ENCODE measurements at regions not wholly inside any gene's neighbourhood (a gene's known extent, or its start where the extent isn't known, plus 50 kb on each side); places are given as distances from the start of the nearest gene placed in this dataset.

- no peak for DNase-seq (ENCODE audit: low spot score in 2 of 2)
- ATAC-seq, result no peak
- Mint-ChIP-seq H3K4me3 (no peak overlapping the region), H3K27ac (no peak overlapping the region), H3K9me3 (peaks cover 4% of the 10 kb centered on the region), H3K4me1 (no peaks in the 10 kb centered on the region), H3K36me3 (no peaks in the 10 kb centered on the region)
Observed at GRCh38 chr2:151071382-151071781, 190.3 kb downstream of the RBM43 start.

DNA sequence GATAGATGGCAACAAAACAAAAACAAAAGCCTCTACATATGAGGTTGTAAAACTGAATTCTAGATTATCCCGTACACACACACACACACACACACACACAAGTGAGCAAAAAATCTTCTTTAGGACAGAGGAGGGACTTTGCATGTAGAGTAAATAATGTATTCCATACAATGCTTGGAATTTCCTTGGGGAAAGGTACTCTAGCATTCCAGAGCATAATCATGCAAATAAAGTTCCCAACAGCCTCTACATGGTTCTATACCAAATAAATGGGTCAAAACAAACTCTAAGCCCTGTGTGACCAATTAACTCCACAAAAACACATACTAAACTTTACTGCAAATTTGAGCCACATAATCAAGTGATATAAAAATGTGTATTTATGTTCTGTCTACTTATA, 191.4 kb downstream of the RBM43 start:
- no peak for ATAC-seq
- Mint-ChIP-seq H3K36me3 (no peaks in the 10 kb centered on the region), H3K9me3 (peaks cover 4% of the 10 kb centered on the region), H3K4me1 (no peaks in the 10 kb centered on the region), H3K4me3 (no peak overlapping the region), H3K27ac (no peak overlapping the region)
- DNase-seq (ENCODE audit: low spot score in 2 of 2), result no peak

DNA sequence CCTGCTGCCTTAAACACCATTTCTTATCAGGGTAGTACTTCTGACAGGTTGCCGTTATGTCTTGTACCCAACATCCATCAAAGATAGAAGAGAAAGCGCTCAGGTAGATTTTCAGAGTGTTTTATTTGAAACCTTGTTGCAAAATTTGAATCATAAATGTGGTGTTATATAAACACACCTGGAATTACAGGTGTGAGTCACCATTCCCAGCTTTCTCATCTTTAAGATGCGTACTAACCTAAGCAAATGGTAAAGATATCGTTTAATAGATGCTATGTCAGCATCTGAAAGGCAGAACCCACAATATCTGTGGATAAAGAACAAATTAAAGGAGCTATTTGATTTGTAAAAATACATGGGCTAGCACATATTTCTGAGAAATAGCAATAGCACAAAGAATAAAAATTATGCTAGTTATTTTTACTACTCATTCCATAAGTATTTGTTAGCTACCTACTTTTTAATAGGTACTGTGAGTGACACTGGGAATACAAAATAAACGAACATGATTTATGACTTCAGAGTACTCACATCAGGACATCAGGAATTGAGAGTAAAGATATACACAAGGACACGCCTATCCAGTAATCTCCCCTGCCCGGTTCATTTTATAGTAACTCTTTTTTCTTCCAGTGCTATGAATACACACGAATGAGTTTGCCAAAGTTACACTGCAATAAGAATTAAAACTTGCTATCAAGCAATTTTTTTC, 193.8 kb downstream of the RBM43 start:
- Mint-ChIP-seq H3K4me1 (no peaks in the 10 kb centered on the region), H3K36me3 (no peaks in the 10 kb centered on the region), H3K27ac (no peak overlapping the region), H3K9me3 (no peaks in the 10 kb centered on the region), H3K4me3 (no peak overlapping the region)
- DNase-seq (ENCODE audit: low spot score in 2 of 2) (no peak), ATAC-seq (no peak)

- H3K4me1 Mint-ChIP-seq, result no peaks in the 10 kb centered on the region
Observed at GRCh38 chr2:151063271-151063670, 198.4 kb downstream of the RBM43 start.

DNA sequence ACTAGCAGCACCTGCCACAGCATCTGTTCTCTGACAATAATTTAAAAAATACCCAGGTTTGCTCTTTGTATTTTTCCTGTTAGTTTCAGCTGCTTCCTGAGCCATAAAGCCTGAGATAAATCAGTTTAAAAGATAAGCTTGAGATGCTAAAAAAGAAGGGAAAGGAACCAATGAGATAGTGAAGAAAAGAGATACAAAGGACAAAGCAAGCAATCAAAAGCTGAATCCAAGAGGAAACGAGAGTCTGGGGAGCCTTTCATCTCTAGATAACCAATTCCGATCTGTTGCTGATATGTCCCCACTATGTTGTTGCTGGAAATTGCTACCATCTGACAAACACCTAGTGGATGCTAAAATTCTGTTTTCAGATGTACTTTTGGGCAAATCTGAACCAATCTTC, 201.4 kb downstream of the RBM43 start:
- no peak for ATAC-seq
- no peaks in the 10 kb centered on the region for H3K4me1 Mint-ChIP-seq
- H3K36me3 Mint-ChIP-seq, result no peaks in the 10 kb centered on the region

More at GRCh38 chr2:151063271-151063670, 198.4 kb downstream of the RBM43 start:
- Mint-ChIP-seq H3K36me3 (no peaks in the 10 kb centered on the region), H3K27ac (no peak overlapping the region), H3K9me3 (no peaks in the 10 kb centered on the region), H3K4me3 (no peak overlapping the region)
- ATAC-seq, result no peak
- DNase-seq (ENCODE audit: low spot score in 2 of 2), result no peak

DNA sequence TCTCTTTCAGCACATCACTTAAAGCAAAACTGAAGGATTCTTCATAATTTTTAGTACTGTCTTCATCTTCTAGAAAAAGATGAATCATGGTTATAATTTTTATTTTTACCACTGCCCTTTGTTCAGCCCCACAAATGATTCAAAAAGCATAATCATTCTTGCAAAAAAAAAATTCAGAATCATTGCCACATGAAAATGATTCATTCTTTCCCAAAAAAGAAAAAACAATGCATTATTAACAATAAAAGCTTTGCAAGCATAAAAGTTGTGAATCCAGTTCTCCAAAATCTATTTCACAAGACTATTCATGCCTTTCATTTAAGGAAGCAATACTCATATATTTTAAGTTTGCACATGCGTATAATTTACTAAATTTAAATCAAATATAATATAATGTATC, 204.8 kb downstream of the RBM43 start:
- no peak overlapping the region for H3K4me3 Mint-ChIP-seq
- H3K27ac Mint-ChIP-seq, result no peak overlapping the region
- no peak for ATAC-seq
- DNase-seq (ENCODE audit: low spot score in 2 of 2), result no peak
- H3K9me3 Mint-ChIP-seq, result no peaks in the 10 kb centered on the region
- H3K4me1 Mint-ChIP-seq, result no peaks in the 10 kb centered on the region
- H3K36me3 Mint-ChIP-seq, result no peaks in the 10 kb centered on the region

More for the DNA sequence above, 201.4 kb downstream of the RBM43 start:
- no peak for DNase-seq (ENCODE audit: low spot score in 2 of 2)
- Mint-ChIP-seq H3K27ac (no peak overlapping the region), H3K9me3 (no peaks in the 10 kb centered on the region), H3K4me3 (no peak overlapping the region)

- H3K4me1 Mint-ChIP-seq, result no peaks in the 10 kb centered on the region
- no peak overlapping the region for H3K4me3 Mint-ChIP-seq
- no peaks in the 10 kb centered on the region for H3K9me3 Mint-ChIP-seq
- no peak for ATAC-seq
- no peaks in the 10 kb centered on the region for H3K36me3 Mint-ChIP-seq
- DNase-seq (ENCODE audit: low spot score in 2 of 2), result no peak
- no peak overlapping the region for H3K27ac Mint-ChIP-seq
Observed at GRCh38 chr2:151053661-151053990, 208.0 kb downstream of the RBM43 start.

- no peak overlapping the region for H3K27ac Mint-ChIP-seq
- H3K4me1 Mint-ChIP-seq, result no peaks in the 10 kb centered on the region
- ATAC-seq (no peak), DNase-seq (ENCODE audit: low spot score in 2 of 2) (no peak)
- H3K9me3 Mint-ChIP-seq, result no peaks in the 10 kb centered on the region
- no peaks in the 10 kb centered on the region for H3K36me3 Mint-ChIP-seq
- no peak overlapping the region for H3K4me3 Mint-ChIP-seq
Observed at GRCh38 chr2:151052850-151053660, 208.6 kb downstream of the RBM43 start.

DNA sequence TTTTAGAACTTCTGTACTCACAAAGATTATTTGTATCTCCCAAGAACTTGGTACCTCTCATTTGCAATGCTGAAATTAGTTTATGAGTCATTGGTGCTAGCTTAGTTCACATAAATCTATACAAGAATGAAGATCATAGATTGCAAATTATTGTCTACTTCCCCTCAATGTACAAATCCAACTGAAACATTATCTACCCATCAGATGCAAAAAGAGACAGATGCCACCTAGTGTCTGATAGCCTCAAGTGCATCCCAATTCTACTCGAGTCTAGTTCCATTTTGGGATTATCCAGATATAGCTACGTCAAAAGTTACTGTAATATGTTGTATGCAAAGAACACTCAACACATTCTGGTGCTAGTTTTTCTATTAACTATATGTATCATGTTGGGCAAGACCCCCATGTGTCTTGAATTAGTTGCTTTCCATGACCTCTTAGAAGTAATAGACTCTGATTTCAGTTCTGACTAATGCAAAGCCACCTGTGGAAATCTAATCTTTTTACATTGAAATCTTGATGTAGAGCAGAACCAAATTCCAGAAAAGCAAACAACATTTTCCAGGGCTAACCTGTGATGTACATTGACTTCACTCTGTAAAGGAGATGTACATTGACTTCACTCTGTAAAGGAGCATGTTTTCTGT, 210.0 kb downstream of the RBM43 start:
- DNase-seq (ENCODE audit: low spot score in 2 of 2) (peak in 1 of 2 donors; percentile 3), ATAC-seq (peak; percentile 47)
- H3K36me3 Mint-ChIP-seq, result no peaks in the 10 kb centered on the region
- H3K4me3 Mint-ChIP-seq, result no peak overlapping the region
- no peaks in the 10 kb centered on the region for H3K4me1 Mint-ChIP-seq
- H3K9me3 Mint-ChIP-seq, result no peaks in the 10 kb centered on the region
- no peak overlapping the region for H3K27ac Mint-ChIP-seq

DNA sequence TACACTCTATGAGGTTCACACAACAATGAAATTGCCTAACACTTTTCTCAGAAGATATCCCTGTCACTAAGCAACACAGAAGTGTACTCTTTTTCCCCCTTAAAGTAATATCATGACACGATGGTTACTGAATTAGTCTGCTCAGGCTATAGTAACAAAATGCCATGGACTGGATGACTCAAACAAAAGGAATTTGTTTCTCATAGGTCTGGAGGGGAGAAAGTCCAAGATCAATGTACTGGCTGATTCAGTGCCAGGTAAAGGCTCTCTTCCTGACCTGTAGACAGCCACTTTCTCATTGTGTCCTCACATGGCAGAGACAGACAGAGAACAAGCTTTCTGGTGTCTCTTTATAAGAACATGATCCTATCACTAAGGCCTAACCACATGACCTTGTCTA, 211.9 kb downstream of the RBM43 start:
- Mint-ChIP-seq H3K27ac (no peak overlapping the region), H3K9me3 (no peaks in the 10 kb centered on the region), H3K36me3 (no peaks in the 10 kb centered on the region), H3K4me3 (no peak overlapping the region), H3K4me1 (no peaks in the 10 kb centered on the region)
- ATAC-seq (no peak), DNase-seq (ENCODE audit: low spot score in 2 of 2) (no peak)

- Mint-ChIP-seq H3K4me3 (no peak overlapping the region), H3K9me3 (no peaks in the 10 kb centered on the region), H3K36me3 (no peaks in the 10 kb centered on the region), H3K27ac (no peak overlapping the region), H3K4me1 (no peaks in the 10 kb centered on the region)
- DNase-seq (ENCODE audit: low spot score in 2 of 2) (no peak), ATAC-seq (no peak)
Observed at GRCh38 chr2:151048331-151049054, 213.2 kb downstream of the RBM43 start.

DNA sequence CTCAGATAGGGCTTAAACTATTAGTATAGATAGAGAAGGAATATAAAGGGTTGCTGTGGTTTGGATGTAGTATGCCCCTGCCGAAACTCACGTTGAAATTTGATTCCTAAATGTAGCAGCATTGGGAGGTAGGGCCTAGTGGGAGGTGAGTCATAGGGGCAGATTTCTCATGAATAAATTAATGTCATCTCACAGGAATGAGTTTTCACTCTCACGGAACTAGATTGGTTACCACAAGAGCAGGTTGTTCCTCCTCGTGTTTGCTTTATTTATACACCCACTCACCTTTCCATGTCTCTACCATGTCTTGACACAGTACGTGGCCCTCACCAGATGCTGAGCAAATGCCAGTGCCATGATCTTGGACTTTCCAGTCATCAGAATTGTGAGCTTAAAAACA, 218.2 kb downstream of the RBM43 start:
- no peak overlapping the region for H3K4me3 Mint-ChIP-seq
- DNase-seq (ENCODE audit: low spot score in 2 of 2), result no peak
- no peak overlapping the region for H3K27ac Mint-ChIP-seq
- H3K4me1 Mint-ChIP-seq, result no peaks in the 10 kb centered on the region
- no peak for ATAC-seq
- no peaks in the 10 kb centered on the region for H3K9me3 Mint-ChIP-seq
- H3K36me3 Mint-ChIP-seq, result no peaks in the 10 kb centered on the region

GRCh38 chr2:151042964-151043363, 218.7 kb downstream of the RBM43 start:
- no peak for DNase-seq (ENCODE audit: low spot score in 2 of 2)
- ATAC-seq, result no peak
- H3K27ac Mint-ChIP-seq, result no peak overlapping the region
- H3K36me3 Mint-ChIP-seq, result no peaks in the 10 kb centered on the region
- H3K4me1 Mint-ChIP-seq, result no peaks in the 10 kb centered on the region
- no peaks in the 10 kb centered on the region for H3K9me3 Mint-ChIP-seq
- H3K4me3 Mint-ChIP-seq, result no peak overlapping the region

GRCh38 chr2:151040039-151040438, 221.6 kb downstream of the RBM43 start:
- DNase-seq (ENCODE audit: low spot score in 2 of 2) (no peak), ATAC-seq (no peak)
- Mint-ChIP-seq H3K4me3 (no peak overlapping the region), H3K36me3 (no peaks in the 10 kb centered on the region), H3K27ac (no peak overlapping the region), H3K4me1 (no peaks in the 10 kb centered on the region), H3K9me3 (no peaks in the 10 kb centered on the region)

DNA sequence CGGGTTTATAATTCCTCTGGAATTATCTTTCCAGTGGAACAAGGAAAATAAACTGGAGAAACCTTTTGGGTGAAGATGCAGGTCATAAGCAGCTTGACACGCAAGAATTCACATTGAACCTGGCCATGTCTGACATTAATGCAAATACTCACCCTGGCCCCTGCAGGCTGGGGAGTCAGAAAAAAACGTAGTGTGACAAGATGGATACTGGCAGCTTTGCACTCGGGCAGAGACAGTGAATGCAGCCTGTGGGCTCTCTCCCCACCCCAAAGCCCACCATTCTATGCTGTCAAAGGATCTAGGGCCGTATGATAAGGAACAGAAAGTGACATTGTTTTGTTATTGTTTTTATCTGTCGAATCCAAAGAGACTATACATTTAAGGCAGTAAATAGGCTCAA, 223.1 kb downstream of the RBM43 start:
- H3K4me3 Mint-ChIP-seq, result no peak overlapping the region
- no peaks in the 10 kb centered on the region for H3K4me1 Mint-ChIP-seq
- no peak for DNase-seq (ENCODE audit: low spot score in 2 of 2)
- no peaks in the 10 kb centered on the region for H3K36me3 Mint-ChIP-seq
- no peak overlapping the region for H3K27ac Mint-ChIP-seq
- H3K9me3 Mint-ChIP-seq, result no peaks in the 10 kb centered on the region
- ATAC-seq, result no peak
